GM21367 (cell line): ENCODE measurements at regions not wholly inside any gene's neighbourhood (a gene's known extent, or its start where the extent isn't known, plus 50 kb on each side); places are given as distances from the start of the nearest gene placed in this dataset.
"Not testable (repeated sequence)": the region's sequence is repeated elsewhere in the genome, so short reads cannot be mapped to it uniquely, and the experiment has no call there.

Experiments
- ATAC-seq: cut with Tn5 transposase; IDR thresholded peaks from one replicate; pipeline ENCODE4 v1.9.1; 2021; ENCODE audit not compliant: unreplicated experiment

DNA sequence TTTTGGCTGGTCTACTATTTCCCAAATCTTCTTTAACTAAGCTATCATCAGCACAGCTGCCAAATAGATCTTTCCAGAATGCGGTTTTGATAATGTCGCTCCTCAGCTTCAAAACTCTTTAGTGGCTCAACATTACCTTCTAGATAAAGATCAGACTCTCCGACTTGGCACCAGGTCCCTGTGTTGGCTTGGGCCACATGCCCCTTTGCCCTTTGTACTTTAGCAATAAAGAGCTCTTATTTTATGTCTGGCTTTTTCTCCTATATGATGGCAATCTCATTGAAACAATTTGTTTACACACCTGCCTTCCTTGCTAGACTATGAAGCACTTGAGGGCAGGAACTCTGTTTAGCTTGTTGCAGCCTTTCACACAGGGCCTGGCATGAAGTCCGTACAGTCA is 128.9 kb upstream of the GATA6 start:
- no peak for ATAC-seq

DNA sequence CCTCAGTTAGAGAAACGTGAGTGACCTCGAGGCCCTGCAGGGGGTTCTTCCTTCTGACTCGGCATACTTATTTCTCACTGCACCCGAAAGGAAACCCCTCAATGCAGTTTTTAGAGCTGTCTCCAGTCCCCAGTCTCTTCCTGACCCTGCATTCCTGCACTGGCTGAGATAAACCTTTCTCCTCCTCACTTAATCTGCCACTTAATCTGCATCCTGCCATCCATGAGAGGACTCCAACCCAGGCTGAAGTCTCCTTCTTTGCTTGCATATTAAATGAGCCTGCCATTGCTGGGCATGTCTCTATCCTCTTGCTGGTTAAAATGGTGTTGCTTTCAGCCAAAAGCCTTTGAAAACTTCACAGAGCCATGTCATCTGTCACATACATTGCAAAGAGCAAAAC is 125.6 kb upstream of the GATA6 start:
- ATAC-seq: no peak

DNA sequence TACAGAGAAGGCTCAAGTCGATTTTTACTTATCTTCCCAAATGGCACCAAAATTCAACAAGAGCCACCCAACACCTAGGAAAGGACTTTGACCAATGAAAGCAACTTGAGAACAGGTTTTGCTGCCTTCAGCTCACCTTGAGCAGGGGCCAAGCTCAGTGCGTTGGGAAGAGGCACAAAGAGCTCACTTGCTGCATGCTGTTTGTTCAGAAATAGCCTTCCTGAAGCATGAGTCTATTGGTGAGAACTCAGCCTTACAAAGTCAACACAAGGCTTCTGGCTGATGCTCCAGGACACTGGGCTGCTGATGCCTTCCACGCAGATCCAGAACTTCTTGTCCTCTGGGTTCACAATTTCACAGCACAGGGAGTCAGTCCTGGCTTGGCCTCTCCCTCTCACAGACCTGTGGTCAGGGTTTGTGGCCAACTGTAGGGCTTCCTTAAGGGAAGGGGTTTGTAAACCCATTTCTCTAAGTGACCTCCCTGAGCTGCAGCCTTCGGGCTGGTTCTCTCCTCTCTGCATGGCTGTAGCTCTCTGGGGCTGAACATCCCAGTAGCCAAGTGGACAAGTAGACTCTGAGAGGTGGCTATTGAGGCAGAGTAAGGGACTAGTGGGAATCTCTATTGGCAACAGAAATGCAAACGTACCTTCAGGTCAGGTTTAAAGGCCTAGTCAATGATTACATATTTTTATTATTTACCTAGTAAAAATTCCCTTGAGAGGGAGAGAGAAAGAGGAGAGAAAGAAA is 124.7 kb upstream of the GATA6 start:
- no peak for ATAC-seq

DNA sequence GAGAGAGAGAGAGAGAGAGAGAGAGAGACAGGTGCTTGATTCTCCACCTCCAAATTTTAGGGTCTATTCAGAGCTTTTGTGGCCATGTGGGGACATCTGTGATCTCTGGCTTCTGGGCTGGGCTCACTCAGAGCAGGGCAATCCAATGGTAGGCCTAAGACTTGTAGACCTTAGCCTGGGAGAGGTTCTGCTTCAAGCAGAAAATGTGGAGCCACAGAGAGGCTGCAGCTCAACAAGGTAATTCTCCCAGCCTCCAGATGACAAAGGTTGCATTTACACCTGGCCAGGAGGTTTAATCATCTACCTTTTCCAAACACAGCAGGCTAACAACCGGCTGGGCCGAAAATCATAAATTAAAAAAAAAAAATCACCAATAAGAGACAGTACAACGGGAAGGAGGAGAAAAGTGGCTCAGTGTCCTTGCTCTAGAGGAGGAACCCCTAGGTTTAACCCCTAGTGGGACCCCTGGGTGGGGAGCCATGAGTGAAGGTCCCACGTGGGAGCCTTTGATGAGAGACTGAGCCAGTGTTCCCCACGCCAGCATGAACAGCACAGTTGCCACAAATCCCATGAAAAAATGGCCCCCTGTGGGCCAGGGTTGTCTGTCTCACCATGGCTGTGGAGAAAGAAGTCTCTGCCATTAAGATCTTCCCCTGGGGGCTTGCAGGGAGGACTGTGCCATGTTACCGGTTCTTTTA is 124.0 kb upstream of the GATA6 start:
- ATAC-seq: no peak

DNA sequence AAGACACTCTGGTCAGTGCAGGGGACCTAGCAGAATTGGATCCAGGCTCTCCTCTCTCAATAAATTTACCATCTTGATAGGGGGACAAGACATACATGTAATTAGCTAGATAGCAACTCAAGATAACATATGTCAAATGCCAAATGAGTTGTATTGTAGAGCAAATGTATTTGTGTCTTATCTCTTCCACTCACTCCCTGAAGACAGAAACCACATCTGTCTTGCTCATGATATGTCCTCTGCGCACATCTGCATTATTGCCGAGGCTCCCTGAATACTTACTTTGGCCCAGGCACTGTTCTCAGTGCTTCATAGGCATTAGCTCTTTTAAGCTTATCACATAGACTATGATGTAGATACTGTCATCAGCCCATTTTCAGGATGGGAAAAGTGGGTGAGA is 122.9 kb upstream of the GATA6 start:
- ATAC-seq: no peak

DNA sequence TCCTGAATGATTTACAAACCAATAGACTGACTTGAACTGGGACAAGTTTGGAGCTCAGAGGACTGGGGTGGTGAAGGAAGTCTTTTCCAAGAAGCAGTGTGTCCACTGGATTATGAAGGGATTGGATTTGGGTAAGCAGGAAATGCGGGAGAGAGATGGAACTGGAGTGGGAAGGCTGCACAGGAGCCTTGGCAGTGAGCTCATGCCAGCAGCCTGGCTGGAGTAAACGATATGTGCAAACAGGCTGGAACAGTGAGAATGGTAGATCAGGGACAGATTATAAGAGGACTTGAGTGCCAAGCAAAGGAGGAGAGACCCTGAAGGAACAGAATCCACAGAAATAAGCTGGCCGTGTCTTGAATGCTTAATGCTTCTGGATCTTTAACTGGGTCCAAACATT is 121.9 kb upstream of the GATA6 start:
- no peak for ATAC-seq

DNA sequence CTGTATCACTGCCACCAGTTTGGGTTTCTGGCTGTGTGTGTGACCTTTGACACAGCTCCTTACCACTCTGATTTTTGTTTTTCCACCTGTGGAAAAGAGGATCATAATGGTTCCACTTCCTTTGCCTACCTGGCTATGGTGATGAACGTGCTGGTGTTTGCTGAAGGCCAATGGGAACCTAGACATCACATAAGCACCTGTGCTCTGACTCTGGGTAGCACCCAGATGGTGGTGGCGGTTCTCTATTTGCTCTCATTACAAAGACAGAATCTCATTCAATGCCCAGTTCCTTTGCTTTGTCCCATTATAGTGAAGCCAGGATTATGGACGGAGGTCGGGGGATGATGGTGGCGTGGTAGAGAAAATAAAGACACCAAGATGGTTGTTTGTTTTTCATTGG is 121.2 kb upstream of the GATA6 start:
- no peak for ATAC-seq

DNA sequence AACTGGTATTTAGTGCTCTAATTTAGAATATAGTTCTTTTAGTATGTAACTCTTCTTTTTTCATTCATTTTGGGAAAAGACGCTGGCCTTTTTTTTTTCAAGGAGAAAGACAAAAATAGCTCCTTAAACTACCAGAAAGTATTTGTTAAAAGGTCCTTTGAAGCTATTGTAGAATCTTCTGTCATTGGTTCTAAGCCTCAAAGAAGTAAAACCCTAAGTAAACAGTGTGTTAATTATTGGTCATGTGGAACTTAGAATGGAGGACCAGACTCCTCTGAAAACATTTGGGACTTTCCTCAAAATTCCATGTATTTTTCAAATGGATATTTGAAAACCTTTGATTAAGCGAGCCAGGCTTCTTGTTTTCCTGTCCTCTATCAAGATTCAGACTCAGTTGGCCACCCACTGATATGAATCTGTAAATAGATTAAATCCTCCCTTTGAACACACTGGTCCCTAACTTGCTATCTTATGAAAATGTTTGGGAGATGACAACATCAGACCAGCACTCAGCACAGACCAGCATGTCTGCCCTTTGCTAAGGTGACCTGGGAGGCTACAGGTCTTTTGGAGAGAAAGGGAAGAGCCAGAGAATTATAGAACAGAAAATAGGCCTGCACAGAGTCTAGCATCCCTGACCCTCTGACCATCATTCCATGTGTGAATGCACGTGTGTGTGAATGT is 120.3 kb upstream of the GATA6 start:
- no peak for ATAC-seq

DNA sequence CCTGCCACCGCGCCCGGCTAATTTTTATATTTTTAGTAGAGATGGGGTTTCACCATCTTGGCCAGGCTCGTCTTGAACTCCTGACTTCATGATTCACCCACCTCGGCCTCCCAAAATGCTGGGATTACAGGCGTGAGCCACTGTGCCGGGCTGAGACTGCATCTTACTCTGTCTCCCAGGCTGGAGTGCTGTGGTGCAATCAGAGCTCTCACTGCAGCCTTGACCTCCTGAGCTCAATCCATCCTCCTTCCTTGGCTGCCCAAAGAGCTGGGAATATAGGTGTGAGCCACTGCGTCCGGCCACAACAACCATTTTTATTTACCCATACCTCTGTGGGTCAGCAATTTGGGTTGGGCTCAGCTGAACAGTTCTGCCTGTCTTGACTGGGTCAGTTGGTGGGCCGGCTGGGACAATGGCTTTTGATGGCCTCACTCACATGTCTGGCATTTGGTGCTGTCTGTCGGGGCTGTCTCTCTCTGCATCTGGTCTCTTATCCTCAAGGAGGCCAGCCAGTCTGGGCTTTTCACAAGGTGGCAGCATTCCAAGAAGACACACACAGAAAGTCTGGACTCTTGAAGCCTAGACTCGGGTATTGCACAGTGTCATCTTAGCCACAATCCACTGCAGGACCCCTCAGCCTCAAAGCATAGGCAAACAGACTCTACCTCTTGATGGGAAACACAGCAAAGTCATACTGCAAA is 116.8 kb upstream of the GATA6 start:
- no peak for ATAC-seq

DNA sequence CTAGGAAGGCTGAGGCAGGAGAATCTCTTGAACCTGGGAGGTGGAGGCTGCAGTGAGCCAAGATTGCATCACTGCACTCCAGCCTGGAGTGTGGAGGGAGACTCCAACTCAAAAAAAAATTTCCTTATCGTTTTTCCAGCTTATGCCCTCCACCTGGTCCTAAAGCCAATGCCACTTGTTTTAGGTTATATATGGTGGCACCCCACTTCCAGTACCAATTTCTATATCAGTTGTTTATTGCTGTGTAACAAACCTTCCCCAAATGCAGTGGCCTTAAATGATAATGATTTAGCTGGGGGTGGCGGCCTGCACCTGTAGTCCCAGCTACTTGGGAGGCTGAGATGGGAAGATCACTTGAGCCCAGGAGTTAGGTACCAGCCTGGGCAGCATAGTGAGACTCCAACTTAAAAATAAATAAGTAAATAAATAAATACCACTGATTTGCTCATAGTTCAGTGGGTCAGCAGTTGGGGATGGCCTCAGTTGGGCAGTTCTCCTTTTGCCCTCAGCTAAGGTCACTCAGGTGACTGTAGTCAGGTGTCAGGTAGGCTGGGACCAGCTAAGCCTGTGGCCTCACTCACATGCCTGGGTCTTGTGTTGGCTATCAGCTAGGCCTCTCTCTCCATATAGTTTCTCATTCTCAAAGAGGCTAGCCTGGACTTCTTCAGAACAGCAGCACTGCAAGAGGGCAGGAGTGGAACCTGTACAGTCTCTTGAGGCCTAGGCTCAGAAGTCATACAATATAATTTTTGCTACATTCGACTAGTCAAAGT is 113.7 kb upstream of the GATA6 start:
- ATAC-seq: no peak

DNA sequence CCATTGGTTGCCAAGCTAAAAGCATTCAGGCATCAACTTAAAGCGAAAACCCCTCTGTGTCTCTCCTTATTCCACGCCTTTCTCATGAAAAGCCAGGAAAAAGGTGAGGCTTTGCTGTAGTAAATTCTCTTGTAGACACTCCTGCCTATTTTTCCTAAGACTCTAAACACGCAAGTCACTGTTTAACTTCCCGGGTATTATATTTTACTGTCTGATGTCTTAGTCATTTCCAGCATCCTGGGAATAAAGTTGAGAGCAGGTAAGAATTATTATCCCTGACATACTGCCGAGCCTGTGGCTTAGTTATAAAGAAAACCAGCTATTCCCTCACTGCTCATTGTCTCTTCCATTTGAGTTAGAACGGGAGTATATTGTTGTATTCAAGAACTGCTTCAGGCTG is 112.4 kb upstream of the GATA6 start:
- ATAC-seq: no peak

DNA sequence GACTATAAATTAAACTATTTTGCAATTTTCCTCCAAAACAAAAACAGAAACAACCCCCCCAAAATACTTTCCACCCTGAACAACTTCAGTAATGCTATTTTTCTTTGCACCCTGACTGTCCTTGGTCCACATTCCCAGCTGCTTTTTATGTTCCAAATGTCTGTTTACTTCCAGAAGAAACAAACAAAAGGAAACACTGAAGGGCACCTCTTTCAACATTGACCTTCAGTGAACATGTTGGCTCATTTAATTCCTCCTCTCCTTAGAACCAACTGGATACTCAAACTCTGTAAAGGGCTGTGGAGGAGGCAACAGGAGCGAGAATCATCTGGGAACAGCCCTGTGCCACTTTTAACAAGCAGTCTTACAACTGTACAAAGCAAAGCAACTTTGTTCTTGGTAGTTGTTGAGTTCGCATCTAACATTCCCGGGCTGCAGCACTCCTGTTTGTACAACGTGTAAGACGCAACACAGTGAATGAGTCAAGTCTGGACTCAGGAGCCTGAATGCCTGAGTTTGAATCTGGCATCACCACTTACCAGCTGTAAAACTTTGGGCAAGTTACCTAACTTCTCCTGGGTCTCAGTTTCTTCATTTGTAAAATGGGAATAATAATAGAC is 111.4 kb upstream of the GATA6 start:
- no peak for ATAC-seq

DNA sequence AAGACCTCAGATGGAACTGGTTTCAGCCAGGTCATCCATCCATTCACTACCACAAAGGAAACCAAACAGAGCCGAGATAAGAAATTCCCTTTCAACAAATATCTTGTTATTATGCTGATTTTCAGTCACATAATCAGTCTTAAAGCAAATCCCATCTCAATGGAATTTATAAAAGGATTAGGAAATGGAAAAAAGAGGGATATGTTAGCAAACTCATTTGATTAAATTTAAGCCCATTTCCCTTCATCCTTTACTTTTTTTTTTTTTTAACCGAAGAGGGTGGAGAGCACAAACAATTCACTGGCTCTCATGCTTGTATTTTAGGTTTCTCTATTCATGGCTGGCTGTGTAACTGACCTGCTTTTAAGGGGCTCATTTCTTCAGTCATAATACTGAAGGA is 109.0 kb upstream of the GATA6 start:
- ATAC-seq: no peak

DNA sequence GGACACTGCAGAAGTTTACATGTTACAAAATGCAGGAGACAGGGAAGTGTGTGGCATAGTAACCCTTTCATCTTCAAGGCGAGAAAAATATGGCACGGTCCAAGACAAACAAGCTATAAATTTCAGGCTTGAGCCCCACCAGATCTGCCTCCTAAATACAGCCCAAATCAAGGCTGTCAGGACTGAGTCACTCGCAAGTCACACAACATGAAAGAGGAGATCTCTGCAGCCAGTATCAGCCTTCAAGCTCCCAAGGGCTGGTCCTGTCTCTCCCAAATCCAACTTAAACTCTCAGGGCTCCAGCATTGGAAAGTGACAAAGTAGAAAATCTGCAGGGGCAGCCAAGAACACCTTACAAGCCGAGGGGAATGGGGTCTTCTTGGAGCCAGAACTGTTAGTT is 106.3 kb upstream of the GATA6 start:
- no peak for ATAC-seq

DNA sequence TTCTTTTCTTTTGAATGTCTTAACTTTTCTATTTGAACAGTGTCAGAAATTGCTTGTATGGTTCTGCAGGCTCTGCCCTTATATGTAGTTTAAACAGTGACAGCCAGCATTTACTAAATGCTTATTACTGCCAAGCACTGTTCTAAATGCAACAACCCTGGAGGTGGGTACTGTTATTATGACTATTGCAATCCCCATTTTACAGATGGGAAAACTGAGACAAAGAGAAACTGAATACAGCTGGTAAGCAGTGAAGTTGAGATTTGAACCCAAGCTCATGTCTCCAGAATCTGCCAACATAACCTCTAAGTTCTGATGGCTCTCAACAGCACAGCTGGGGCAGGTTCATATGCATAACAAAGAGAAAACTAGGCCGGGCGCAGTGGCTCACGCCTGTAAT is 105.7 kb upstream of the GATA6 start:
- ATAC-seq: no peak

DNA sequence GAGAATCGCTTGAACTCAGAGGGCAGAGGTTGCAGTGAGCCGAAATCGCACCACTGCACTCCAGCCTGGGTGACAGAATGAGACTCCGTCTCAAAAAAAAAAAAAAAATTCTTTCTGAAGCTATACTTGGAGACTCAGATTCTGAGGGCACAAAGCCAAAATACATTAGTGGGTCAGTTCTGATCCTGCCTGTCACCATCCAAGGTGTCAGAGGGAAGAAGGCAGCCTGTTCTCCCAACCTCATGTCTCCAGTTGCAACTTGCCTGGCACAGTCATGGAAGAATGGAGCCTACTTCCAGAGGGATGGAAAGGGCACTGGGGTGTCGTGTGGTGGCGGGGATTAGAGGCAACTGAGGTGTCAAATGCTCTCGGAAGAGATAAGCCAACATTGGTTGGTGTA is 104.8 kb upstream of the GATA6 start:
- no peak for ATAC-seq

DNA sequence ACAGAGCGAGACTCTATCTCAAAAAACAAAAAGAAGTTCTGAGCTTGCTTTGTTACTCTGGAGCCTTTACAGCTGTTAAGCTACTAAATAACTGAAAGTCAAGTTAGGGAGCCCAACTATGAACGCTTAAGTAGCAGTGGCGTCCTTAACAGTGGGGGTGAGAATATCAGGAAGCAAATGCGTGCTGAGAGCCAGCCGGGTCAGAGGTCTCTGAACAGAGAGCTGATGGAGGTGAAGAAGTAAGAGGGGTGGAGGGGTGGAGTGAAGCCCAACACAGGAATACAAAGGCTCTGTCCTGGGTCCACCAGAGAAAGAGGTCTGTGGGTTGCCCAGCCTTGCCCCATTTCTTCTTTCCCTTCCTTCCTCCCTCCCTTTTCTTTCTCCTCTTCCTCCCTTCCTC is 104.1 kb upstream of the GATA6 start:
- ATAC-seq: no peak

DNA sequence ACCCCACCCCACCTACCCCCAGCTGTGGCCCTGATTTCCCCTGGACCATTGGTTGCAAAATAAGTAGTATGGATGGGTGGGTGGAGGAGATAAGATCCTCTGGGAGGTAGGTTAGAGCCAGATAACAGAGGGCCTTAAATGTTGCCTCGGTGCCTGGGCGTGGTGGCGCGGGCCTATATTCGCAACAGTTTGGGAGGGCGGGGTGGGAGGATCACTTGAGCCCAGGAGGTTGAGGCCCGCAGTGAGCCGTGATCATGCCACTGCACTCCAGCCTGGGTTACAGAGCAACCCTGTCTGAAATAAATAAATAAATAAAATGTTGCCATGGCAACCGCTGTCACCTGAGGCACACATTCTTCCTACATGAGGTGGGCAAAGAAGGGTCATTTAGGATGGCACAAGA is 103.3 kb upstream of the GATA6 start:
- ATAC-seq: no peak

DNA sequence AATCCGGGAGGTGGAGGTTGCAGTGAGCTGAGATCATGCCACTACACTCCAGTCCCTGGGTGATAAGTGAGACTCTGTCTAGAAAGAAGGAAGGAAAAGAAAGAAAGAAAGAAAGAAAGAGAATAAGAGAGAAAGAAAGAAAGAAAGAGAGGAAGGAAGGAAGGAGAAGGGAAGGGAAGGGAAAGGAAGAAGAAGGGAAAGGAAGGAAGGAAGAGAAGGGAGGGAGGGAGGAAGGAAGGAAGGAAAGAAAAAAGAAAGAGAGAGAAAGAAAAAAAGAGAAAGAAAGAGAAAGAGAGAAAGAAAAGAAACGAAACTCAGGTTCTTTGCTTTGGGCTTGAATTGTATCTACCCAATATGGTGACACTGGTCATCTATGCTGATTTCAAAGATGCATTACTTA is 102.3 kb upstream of the GATA6 start:
- ATAC-seq: no peak

DNA sequence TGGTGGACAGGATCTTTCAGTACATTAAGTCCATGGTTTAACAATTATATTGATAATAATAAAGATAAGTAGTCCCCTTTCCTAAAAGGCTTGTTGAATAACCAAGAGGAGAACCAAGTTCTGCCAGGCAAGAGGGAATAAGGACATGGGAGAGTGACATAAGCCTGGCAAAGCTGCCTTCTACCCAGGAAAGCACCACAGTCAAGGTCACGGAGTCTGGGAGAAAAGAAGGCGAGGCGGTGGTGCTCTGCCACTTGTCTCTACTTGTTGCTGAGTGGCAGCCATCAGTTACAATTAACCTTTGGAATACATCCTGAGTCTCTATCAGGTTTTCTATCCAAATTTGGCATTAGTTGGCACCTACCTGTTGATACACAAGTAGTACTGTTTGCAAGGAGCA is 101.7 kb upstream of the GATA6 start:
- ATAC-seq: no peak

DNA sequence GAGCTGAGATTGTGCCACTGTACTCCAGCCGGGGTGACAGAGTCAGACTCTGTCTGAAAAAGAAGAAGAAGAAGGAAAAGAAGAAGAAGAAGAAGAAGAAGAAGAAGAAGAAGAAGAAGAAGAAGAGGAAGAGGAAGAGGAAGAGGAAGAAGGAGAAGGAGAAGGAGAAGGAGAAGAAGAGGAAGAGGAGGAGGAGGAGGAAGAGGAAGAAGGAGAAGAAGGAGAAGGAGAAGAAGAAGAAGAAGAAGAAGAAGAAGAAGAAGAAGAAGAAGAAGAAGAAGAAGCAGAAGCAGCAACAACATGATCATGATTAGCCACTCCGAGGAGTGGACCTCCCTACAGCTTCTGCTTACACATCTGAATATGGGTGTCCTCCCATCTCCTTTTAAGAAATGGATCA is 100.6 kb upstream of the GATA6 start:
- ATAC-seq: not testable (repeated sequence)
